HepG2 (cell line): ENCODE measurements at regions not wholly inside any gene's neighbourhood (a gene's known extent, or its start where the extent isn't known, plus 50 kb on each side); places are given as distances from the start of the nearest gene placed in this dataset.
A peak's percentile ranks its signal among the peaks of the same experiment; 100 is the strongest.

Experiments
- ATAC-seq: fragments of 200-7000 bp; cut with Tn5 transposase; 3 replicates; pipeline ENCODE4 v1.9.1; 2020; ENCODE audit warnings: mild to moderate bottlenecking, moderate library complexity
- BruUV-seq: library from RNA; stranded (reverse); fragments of 400-500 nt; replicated peaks from 2 replicates; lab custom pipeline; 2021; lab: Mats Ljungman, UMichigan
- CTCF ChIA-PET: fragments of 300-600 bp; formaldehyde crosslinking; extraction: SDS; loops from one replicate; lab custom pipeline; 2021; ENCODE audit warnings: low total read pairs, inconsistent platforms, low intra/inter-chr PET ratio; lab: Yijun Ruan, JAX
- POLR2A ChIA-PET: fragments of 350-600 bp; sonication (Branson Sonifier 250); formaldehyde crosslinking; loops from one replicate; lab custom pipeline; 2020; ENCODE audit warnings: antibody characterized with exemption, inconsistent platforms; lab: Yijun Ruan, JAX
- DNase-seq: peaks from one replicate; pipeline ENCODE4 v3.0.0-alpha.2; 2015; ENCODE audit warnings: low spot score
- FAIRE-seq: peaks from 3 replicates; lab custom pipeline; 2011; peaks lifted over from hg19 to GRCh38; lab: Jason Lieb, UNC
- H2AFZ ChIP-seq: one replicate; pipeline ENCODE4 v1.6.1; 2011; ENCODE audit warnings: low read length, inconsistent platforms
- H3K27ac ChIP-seq: fragments of 300-600 bp; 3 replicates; pipeline ENCODE4 v1.8.0; 2011; ENCODE audit warnings: mixed run types, mild to moderate bottlenecking, mixed read lengths, low read length, inconsistent platforms; ENCODE audit not compliant: insufficient read depth; ENCODE audit errors: extremely low read length
- H3K27me3 ChIP-seq, 2 experiments: fragments of 200-600 bp in 1 of 2; 2 replicates in 1 of 2; 3 replicates in 1 of 2; pipeline versions ENCODE4 v1.6.0 to v1.8.0; 2011; ENCODE audit warnings: low read length in 2 of 2, mild to moderate bottlenecking in 2 of 2, moderate library complexity in 2 of 2, inconsistent platforms in 1 of 2; ENCODE audit not compliant: insufficient read depth in 2 of 2, control insufficient read depth in 1 of 2
- H3K36me3 ChIP-seq, 2 experiments: fragments of 200-600 bp in 1 of 2; replicated peaks in 1 of 2; 2 replicates in 1 of 2; 3 replicates in 1 of 2; pipeline versions ENCODE4 v1.5.1 to v1.8.0; 2011; ENCODE audit warnings: low read length in 2 of 2, inconsistent platforms in 1 of 2; ENCODE audit not compliant: insufficient read depth in 2 of 2, control insufficient read depth in 1 of 2
- H3K4me1 ChIP-seq: 2 replicates; pipeline ENCODE4 v1.5.1; 2012; ENCODE audit warnings: low read length, inconsistent platforms; ENCODE audit not compliant: insufficient read depth
- H3K4me2 ChIP-seq: 2 replicates; pipeline ENCODE4 v1.6.0; 2011; ENCODE audit warnings: low read depth, low read length, inconsistent platforms
- H3K4me3 ChIP-seq, 3 experiments: fragments of 200-600 bp in 1 of 3; sonication (generic), shearing (Covaris generic) in 1 of 3; replicated peaks in 1 of 3; 2 replicates each; pipeline ENCODE4 v1.5.1; 2011 to 2016; ENCODE audit warnings: low read length in 3 of 3, inconsistent platforms in 2 of 3, low read depth in 2 of 3, mild to moderate bottlenecking in 2 of 3, control low read depth in 1 of 3, mixed read lengths in 1 of 3; ENCODE audit not compliant: insufficient read depth in 1 of 3
- H3K79me2 ChIP-seq: one replicate; pipeline ENCODE4 v1.6.1; 2011; ENCODE audit warnings: low read length, inconsistent platforms; ENCODE audit not compliant: insufficient read depth
- H3K9ac ChIP-seq: 2 replicates; pipeline ENCODE4 v1.6.0; 2011; ENCODE audit warnings: mild to moderate bottlenecking, low read depth, low read length, inconsistent platforms; ENCODE audit not compliant: insufficient read depth
- H3K9me3 ChIP-seq: 2 replicates; pipeline ENCODE4 v1.5.1; 2012; ENCODE audit warnings: mild to moderate bottlenecking, low read length
- H4K20me1 ChIP-seq: 2 replicates; pipeline ENCODE4 v1.6.0; 2011; ENCODE audit warnings: inconsistent platforms, mild to moderate bottlenecking, low read length, moderate library complexity; ENCODE audit not compliant: insufficient read depth
- CEBPB ChIP-seq: IDR thresholded peaks from 2 replicates; pipeline ENCODE4 v1.6.1; 2011; ENCODE audit warnings: low read depth, low read length, improper control_type of control experiment, borderline replicate concordance
- KLF12 ChIP-seq: sonication (generic); formaldehyde crosslinking; IDR thresholded peaks from 2 replicates; pipeline ENCODE4 v1.4.0; 2020; ENCODE audit warnings: missing genetic modification reagents, borderline replicate concordance
- KLF16 ChIP-seq, 2 experiments: sonication (generic) in 1 of 2; formaldehyde crosslinking in 1 of 2; IDR thresholded peaks; 2 replicates each; pipeline versions ENCODE4 v1.6.1 to v1.8.0; 2016 to 2023; ENCODE audit warnings: missing genetic modification reagents in 2 of 2, missing compliant biosample characterization in 1 of 2
- KMT2B ChIP-seq: IDR thresholded peaks from 2 replicates; pipeline ENCODE4 v1.6.1; 2016; ENCODE audit warnings: missing genetic modification reagents, missing compliant biosample characterization
- NFE2L2 ChIP-seq: fragments of 150-350 bp; IDR thresholded peaks from 2 replicates; pipeline ENCODE4 v1.6.1; 2014; ENCODE audit warnings: low read length
- NFYB ChIP-seq: sonication (generic); formaldehyde crosslinking; IDR thresholded peaks from 2 replicates; pipeline ENCODE4 v1.4.0; 2020; ENCODE audit warnings: missing genetic modification reagents
- NR3C1 ChIP-seq: sonication (generic); formaldehyde crosslinking; IDR thresholded peaks from 2 replicates; pipeline ENCODE4 v1.4.0; 2020; ENCODE audit warnings: missing genetic modification reagents
- RXRB ChIP-seq: IDR thresholded peaks from 2 replicates; pipeline ENCODE4 v1.6.1; 2016; ENCODE audit warnings: borderline replicate concordance, missing genetic modification reagents, missing compliant biosample characterization
- XRCC5 ChIP-seq: fragments of 200-400 bp; formaldehyde crosslinking; optimal IDR thresholded peaks from 2 replicates; pipeline ENCODE3; 2017; ENCODE audit warnings: mild to moderate bottlenecking, low read length
- ZFAT ChIP-seq: sonication (generic); formaldehyde crosslinking; conservative IDR thresholded peaks from 2 replicates; pipeline ENCODE4 v1.8.1; 2023; ENCODE audit warnings: missing genetic modification reagents, inconsistent platforms
- ZNF556 ChIP-seq: sonication (generic); formaldehyde crosslinking; IDR thresholded peaks from 2 replicates; pipeline ENCODE4 v1.4.0; 2020; ENCODE audit warnings: mild to moderate bottlenecking, missing genetic modification reagents, borderline replicate concordance
- ZNF792 ChIP-seq: IDR thresholded peaks from 2 replicates; pipeline ENCODE4 v1.6.1; 2016
- WGBS: methylation state at CpG from one replicate; pipeline ENCODE4 v1.1.6; 2017; ENCODE audit warnings: low lambda C conversion rate; 5-methylcytosine and 5-hydroxymethylcytosine counted together
- in situ Hi-C: cut with HindIII; loops from 2 replicates; pipeline ENCODE4 v1.10.0; 2017; ENCODE audit warnings: low pct_unique_long_range_greater_than_20kb; ENCODE audit not compliant: extremely low pct_ligation_motif_present
- intact Hi-C: fragments of 100-400 bp; cut with micrococcal nuclease; formaldehyde crosslinking; loops from one replicate; pipeline ENCODE4 v1.10.0; 2022; ENCODE audit not compliant: unreplicated experiment
- TF ChIP-seq, protein P1 (sequence below): sonication (generic); formaldehyde crosslinking; IDR thresholded peaks from 2 replicates; pipeline ENCODE4 v1.4.0; 2020; ENCODE audit warnings: missing genetic modification reagents
- TF ChIP-seq, protein P2 (sequence below): sonication (generic); formaldehyde crosslinking; IDR thresholded peaks from 2 replicates; pipeline ENCODE4 v1.4.0; 2020; ENCODE audit warnings: mild to moderate bottlenecking, missing genetic modification reagents

DNA sequence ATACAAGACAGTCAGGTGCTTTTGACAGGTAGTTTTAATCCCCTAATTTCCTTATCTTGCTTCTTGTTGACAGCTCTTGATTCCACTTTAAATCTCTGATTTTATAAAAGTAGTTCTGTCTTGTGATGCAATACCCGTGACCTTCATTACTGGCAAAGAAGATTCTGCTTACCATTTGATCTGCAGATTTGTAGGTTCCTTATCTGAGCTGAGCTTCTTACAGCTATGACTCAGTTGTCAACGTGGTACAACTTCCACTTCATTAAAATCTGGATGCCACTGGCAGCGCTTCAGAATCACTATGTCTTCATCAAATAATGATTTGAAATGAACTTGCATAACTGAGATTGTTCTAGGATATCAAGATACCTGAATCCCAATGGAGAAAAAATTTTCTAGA lies 543.6 kb upstream of the B3GALT2 start:
- Histone ChIP-seq H3K4me3 (no peak overlapping the region), H3K27me3 (no peaks in the 10 kb centered on the region), H3K4me1 (no peaks in the 10 kb centered on the region), H3K27ac (no peak overlapping the region), H2AFZ (no peak overlapping the region), H3K4me2 (no peak overlapping the region), H3K9me3 (no peaks in the 10 kb centered on the region), H3K36me3 (no peaks in the 10 kb centered on the region), H3K9ac (no peak overlapping the region), H3K79me2 (no peaks in the 10 kb centered on the region), H4K20me1 (no peaks in the 10 kb centered on the region)
- DNase-seq (no peak), FAIRE-seq (no peak), ATAC-seq (no peak)
- BruUV-seq = no TSS peak
- intact Hi-C loops (no loop called here), in situ Hi-C loops (no loop called here)
- 1% methylated on average over 3 of the region's 3 CpGs for WGBS
- CTCF ChIA-PET = no interaction called here
- POLR2A ChIA-PET = no interaction called here
- peak; percentile 10; the same call in 1 of the 2 replicates for TF ChIP-seq CEBPB
- no peak for TF ChIP-seq ZFAT (CRISPR knock-in tag)
- TF ChIP-seq, protein P1, sequence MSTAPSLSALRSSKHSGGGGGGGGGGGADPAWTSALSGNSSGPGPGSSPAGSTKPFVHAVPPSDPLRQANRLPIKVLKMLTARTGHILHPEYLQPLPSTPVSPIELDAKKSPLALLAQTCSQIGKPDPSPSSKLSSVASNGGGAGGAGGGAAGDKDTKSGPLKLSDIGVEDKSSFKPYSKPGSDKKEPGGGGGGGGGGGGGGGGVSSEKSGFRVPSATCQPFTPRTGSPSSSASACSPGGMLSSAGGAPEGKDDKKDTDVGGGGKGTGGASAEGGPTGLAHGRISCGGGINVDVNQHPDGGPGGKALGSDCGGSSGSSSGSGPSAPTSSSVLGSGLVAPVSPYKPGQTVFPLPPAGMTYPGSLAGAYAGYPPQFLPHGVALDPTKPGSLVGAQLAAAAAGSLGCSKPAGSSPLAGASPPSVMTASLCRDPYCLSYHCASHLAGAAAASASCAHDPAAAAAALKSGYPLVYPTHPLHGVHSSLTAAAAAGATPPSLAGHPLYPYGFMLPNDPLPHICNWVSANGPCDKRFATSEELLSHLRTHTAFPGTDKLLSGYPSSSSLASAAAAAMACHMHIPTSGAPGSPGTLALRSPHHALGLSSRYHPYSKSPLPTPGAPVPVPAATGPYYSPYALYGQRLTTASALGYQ (CRISPR knock-in tag) = no peak

DNA sequence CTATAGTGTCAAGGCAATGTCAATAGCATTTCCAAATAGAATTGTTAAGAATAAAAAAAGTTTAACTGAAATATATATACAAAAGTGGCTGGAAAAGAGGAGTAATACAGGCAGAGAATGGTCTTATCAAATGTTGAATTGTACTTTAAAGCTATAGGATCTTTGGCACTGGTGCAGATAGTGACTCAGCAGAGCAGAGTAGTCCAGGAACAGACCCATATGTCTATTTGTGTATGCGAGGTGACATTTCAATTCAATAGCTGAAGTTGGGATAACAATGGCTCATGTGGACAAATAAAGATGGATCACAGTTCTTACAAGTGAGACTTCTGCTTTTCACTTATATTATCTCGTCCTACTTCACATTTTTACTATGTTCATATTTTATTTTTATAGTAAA lies 543.0 kb upstream of the B3GALT2 start:
- WGBS = 0% methylated on average over 1 of the region's 2 CpGs
- intact Hi-C loops (no loop called here), in situ Hi-C loops (no loop called here)
- H3K9me3 ChIP-seq = no peaks in the 10 kb centered on the region
- no peaks in the 10 kb centered on the region for H3K36me3 ChIP-seq
- CTCF ChIA-PET = no interaction called here
- DNase-seq (no peak), ATAC-seq (no peak), FAIRE-seq (no peak)
- H3K27ac ChIP-seq = no peak overlapping the region
- H3K4me1 ChIP-seq = no peaks in the 10 kb centered on the region
- no peaks in the 10 kb centered on the region for H3K79me2 ChIP-seq
- H3K9ac ChIP-seq = no peak overlapping the region
- POLR2A ChIA-PET = no interaction called here
- H3K4me3 ChIP-seq = no peak overlapping the region
- BruUV-seq = no TSS peak
- H3K4me2 ChIP-seq = no peak overlapping the region
- no peak overlapping the region for H2AFZ ChIP-seq
- no peaks in the 10 kb centered on the region for H4K20me1 ChIP-seq
- H3K27me3 ChIP-seq = no peaks in the 10 kb centered on the region
- TF ChIP-seq ZNF792 = no peak
- TF ChIP-seq NFE2L2 = no peak
- TF ChIP-seq NFYB (CRISPR knock-in tag) = no peak
- TF ChIP-seq NR3C1 (CRISPR knock-in tag) = no peak
- no peak for TF ChIP-seq XRCC5
- TF ChIP-seq, protein P2, sequence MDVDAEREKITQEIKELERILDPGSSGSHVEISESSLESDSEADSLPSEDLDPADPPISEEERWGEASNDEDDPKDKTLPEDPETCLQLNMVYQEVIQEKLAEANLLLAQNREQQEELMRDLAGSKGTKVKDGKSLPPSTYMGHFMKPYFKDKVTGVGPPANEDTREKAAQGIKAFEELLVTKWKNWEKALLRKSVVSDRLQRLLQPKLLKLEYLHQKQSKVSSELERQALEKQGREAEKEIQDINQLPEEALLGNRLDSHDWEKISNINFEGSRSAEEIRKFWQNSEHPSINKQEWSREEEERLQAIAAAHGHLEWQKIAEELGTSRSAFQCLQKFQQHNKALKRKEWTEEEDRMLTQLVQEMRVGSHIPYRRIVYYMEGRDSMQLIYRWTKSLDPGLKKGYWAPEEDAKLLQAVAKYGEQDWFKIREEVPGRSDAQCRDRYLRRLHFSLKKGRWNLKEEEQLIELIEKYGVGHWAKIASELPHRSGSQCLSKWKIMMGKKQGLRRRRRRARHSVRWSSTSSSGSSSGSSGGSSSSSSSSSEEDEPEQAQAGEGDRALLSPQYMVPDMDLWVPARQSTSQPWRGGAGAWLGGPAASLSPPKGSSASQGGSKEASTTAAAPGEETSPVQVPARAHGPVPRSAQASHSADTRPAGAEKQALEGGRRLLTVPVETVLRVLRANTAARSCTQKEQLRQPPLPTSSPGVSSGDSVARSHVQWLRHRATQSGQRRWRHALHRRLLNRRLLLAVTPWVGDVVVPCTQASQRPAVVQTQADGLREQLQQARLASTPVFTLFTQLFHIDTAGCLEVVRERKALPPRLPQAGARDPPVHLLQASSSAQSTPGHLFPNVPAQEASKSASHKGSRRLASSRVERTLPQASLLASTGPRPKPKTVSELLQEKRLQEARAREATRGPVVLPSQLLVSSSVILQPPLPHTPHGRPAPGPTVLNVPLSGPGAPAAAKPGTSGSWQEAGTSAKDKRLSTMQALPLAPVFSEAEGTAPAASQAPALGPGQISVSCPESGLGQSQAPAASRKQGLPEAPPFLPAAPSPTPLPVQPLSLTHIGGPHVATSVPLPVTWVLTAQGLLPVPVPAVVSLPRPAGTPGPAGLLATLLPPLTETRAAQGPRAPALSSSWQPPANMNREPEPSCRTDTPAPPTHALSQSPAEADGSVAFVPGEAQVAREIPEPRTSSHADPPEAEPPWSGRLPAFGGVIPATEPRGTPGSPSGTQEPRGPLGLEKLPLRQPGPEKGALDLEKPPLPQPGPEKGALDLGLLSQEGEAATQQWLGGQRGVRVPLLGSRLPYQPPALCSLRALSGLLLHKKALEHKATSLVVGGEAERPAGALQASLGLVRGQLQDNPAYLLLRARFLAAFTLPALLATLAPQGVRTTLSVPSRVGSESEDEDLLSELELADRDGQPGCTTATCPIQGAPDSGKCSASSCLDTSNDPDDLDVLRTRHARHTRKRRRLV (CRISPR knock-in tag) = no peak
- no peak for TF ChIP-seq KMT2B (CRISPR knock-in tag)
- no peak for TF ChIP-seq ZNF556 (CRISPR knock-in tag)
- TF ChIP-seq KLF16 (CRISPR knock-in tag; IDR thresholded peaks at IDR 0.05) = no peak
- no peak for TF ChIP-seq KLF12 (CRISPR knock-in tag)
- no peak for TF ChIP-seq RXRB (CRISPR knock-in tag)
